ENCODE measurements at regions not wholly inside any gene's neighbourhood (a gene's known extent, or its start where the extent isn't known, plus 50 kb on each side); places are given as distances from the start of the nearest gene placed in this dataset.

DNA sequence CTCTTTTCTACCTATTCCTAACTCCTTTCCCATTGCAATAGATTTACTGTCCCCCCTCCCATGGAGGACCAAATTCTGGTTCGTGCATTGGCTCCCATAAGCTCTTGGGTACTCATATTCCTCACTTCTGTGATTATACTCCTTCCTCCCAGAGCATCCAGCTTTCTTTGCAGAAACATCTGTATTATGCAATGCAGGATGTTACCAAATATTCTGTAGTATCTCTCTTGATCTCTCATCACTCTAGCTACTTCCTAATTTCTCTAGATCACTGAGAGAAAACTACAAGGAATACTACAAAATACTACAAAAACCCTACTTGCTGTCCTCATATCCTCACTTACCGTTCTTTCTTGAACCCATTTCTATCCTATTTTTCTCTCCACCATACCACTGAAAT, 395.9 kb upstream of the HS3ST1 start:
- TF ChIP-seq CEBPB (IDR thresholded peaks at IDR 0.05; ENCODE audit: low read depth, low read length) = no peak
- TF ChIP-seq, protein P1, sequence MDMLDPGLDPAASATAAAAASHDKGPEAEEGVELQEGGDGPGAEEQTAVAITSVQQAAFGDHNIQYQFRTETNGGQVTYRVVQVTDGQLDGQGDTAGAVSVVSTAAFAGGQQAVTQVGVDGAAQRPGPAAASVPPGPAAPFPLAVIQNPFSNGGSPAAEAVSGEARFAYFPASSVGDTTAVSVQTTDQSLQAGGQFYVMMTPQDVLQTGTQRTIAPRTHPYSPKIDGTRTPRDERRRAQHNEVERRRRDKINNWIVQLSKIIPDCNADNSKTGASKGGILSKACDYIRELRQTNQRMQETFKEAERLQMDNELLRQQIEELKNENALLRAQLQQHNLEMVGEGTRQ (IDR thresholded peaks at IDR 0.05; ENCODE audit: low read depth, low read length) = no peak
- no peak for TF ChIP-seq RAD21 (IDR thresholded peaks at IDR 0.05; ENCODE audit: low read length)
- TF ChIP-seq POLR2A (IDR thresholded peaks at IDR 0.05; ENCODE audit: low read depth, low read length) = no peak
- no peak for TF ChIP-seq NFE2L2 (IDR thresholded peaks at IDR 0.05; ENCODE audit: low read depth, low read length)
- TF ChIP-seq, protein P2, sequence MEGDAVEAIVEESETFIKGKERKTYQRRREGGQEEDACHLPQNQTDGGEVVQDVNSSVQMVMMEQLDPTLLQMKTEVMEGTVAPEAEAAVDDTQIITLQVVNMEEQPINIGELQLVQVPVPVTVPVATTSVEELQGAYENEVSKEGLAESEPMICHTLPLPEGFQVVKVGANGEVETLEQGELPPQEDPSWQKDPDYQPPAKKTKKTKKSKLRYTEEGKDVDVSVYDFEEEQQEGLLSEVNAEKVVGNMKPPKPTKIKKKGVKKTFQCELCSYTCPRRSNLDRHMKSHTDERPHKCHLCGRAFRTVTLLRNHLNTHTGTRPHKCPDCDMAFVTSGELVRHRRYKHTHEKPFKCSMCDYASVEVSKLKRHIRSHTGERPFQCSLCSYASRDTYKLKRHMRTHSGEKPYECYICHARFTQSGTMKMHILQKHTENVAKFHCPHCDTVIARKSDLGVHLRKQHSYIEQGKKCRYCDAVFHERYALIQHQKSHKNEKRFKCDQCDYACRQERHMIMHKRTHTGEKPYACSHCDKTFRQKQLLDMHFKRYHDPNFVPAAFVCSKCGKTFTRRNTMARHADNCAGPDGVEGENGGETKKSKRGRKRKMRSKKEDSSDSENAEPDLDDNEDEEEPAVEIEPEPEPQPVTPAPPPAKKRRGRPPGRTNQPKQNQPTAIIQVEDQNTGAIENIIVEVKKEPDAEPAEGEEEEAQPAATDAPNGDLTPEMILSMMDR (conservative IDR thresholded peaks at IDR 0.05; ENCODE audit: low read depth, low read length) = no peak
- TF ChIP-seq, protein P3, sequence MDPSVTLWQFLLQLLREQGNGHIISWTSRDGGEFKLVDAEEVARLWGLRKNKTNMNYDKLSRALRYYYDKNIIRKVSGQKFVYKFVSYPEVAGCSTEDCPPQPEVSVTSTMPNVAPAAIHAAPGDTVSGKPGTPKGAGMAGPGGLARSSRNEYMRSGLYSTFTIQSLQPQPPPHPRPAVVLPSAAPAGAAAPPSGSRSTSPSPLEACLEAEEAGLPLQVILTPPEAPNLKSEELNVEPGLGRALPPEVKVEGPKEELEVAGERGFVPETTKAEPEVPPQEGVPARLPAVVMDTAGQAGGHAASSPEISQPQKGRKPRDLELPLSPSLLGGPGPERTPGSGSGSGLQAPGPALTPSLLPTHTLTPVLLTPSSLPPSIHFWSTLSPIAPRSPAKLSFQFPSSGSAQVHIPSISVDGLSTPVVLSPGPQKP (IDR thresholded peaks at IDR 0.05; ENCODE audit: borderline replicate concordance, low read depth, low read length) = no peak
